ENCODE measurements at regions not wholly inside any gene's neighbourhood (a gene's known extent, or its start where the extent isn't known, plus 50 kb on each side); places are given as distances from the start of the nearest gene placed in this dataset.
"Not testable (repeated sequence)": the region's sequence is repeated elsewhere in the genome, so short reads cannot be mapped to it uniquely, and the experiment has no call there.

DNA sequence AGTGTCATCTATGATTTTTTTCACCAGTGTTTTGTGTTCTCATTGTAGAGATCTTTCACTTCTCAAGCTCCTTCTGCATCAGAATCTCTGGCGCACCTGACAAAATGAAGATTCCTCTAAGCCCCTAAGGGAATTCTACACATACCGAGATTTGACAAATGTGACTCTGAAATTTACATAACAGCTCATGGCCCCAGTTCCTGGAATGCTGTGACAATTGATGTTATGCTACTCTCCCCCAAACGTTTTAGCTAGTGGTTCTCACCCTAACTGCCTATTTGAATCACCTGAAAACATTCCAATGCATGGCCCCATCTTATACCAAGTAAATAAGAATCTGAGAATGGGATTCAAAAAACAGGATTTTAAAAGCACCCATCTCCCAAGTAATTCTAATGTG lies 162.1 kb upstream of the FKBP1C start:
- intact Hi-C loops (cut with DNase I): no loop called here
- Histone ChIP-seq H3K4me3 (no peak overlapping the region), H3K27me3 (no peaks in the 10 kb centered on the region), H3K9me3 (no peaks in the 10 kb centered on the region), H3K4me1 (no peaks in the 10 kb centered on the region), H3K27ac (no peak overlapping the region), H3K36me3 (no peaks in the 10 kb centered on the region)
- FAIRE-seq (no peak), ATAC-seq (no peak), DNase-seq (no peak)
- TF ChIP-seq, protein P1, sequence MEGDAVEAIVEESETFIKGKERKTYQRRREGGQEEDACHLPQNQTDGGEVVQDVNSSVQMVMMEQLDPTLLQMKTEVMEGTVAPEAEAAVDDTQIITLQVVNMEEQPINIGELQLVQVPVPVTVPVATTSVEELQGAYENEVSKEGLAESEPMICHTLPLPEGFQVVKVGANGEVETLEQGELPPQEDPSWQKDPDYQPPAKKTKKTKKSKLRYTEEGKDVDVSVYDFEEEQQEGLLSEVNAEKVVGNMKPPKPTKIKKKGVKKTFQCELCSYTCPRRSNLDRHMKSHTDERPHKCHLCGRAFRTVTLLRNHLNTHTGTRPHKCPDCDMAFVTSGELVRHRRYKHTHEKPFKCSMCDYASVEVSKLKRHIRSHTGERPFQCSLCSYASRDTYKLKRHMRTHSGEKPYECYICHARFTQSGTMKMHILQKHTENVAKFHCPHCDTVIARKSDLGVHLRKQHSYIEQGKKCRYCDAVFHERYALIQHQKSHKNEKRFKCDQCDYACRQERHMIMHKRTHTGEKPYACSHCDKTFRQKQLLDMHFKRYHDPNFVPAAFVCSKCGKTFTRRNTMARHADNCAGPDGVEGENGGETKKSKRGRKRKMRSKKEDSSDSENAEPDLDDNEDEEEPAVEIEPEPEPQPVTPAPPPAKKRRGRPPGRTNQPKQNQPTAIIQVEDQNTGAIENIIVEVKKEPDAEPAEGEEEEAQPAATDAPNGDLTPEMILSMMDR (IDR thresholded peaks at IDR 0.05): no peak
- WGBS, 2 donors: 62 to 64% methylated on average over 3 of the region's 3 CpGs

- H3K4me1 ChIP-seq; H3K9me3 ChIP-seq; DNase-seq; H3K36me3 ChIP-seq; ATAC-seq; H3K27me3 ChIP-seq; FAIRE-seq; H3K4me3 ChIP-seq; intact Hi-C loops (cut with DNase I); H3K27ac ChIP-seq: not testable (repeated sequence)
- WGBS, 2 donors: 73 to 81% methylated on average over 9 of the region's 9 CpGs
These were observed 158.1 kb upstream of the FKBP1C start for GRCh38 chr6:63053206-63053605.

- Histone ChIP-seq H3K36me3 (no peaks in the 10 kb centered on the region), H3K27me3 (no peaks in the 10 kb centered on the region), H3K27ac (no peak overlapping the region), H3K4me1 (no peaks in the 10 kb centered on the region), H3K4me3 (no peak overlapping the region), H3K9me3 (no peaks in the 10 kb centered on the region)
- FAIRE-seq (no peak), DNase-seq (no peak), ATAC-seq (no peak)
- intact Hi-C loops (cut with DNase I): no loop called here
- 58 to 72% methylated on average over 2 of the region's 2 CpGs for WGBS, 2 donors
- TF ChIP-seq, protein P1 (IDR thresholded peaks at IDR 0.05): no peak
These were observed 152.7 kb upstream of the FKBP1C start for GRCh38 chr6:63058601-63059000.

- no peak for DNase-seq
These were observed 147.5 kb upstream of the FKBP1C start for GRCh38 chr6:63063631-63064271.

DNA sequence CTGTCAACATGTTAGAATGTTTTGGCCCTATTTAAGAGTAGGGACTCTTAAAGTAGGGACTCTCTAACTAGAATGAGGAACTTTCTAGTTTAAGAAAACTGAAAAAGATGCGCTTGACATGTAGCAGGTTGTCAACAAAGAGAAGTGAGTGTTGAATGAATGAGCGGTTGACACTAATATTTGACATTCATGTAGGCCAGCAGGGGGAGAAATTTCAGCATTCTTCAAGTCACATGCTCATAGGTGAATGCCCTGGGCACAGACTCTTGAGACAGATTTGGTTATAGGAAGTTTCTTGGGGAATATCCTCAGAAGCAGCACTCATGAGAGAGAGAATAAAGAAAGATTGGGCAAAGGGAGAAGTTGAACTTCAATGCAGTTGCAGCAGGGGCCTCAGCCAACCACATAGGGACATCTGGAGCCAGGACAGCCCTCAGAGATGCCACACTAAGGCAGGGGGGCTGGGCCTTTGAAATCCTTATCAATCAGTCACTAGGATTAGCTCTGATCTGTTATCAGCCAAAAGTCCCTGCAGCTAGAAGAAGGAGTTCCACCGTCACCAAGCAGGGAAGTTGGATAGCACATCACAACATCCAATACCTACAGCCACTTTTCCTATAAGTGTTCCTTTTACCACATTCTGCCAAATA lies 145.1 kb upstream of the FKBP1C start:
- Histone ChIP-seq H3K4me3 (no peak overlapping the region), H3K27ac (no peak overlapping the region), H3K27me3 (no peaks in the 10 kb centered on the region), H3K36me3 (no peaks in the 10 kb centered on the region), H3K9me3 (no peaks in the 10 kb centered on the region), H3K4me1 (no peaks in the 10 kb centered on the region)
- TF ChIP-seq, protein P1 (IDR thresholded peaks at IDR 0.05): no peak
- DNase-seq (no peak), FAIRE-seq (no peak), ATAC-seq (no peak)
- intact Hi-C loops (cut with DNase I): no loop called here
- WGBS, 2 donors: 47 to 52% methylated on average over 3 of the region's 3 CpGs

More at GRCh38 chr6:63063631-63064271, 147.5 kb upstream of the FKBP1C start:
- Histone ChIP-seq H3K27ac (no peak overlapping the region), H3K36me3 (no peaks in the 10 kb centered on the region), H3K9me3 (no peaks in the 10 kb centered on the region), H3K27me3 (no peaks in the 10 kb centered on the region), H3K4me1 (no peaks in the 10 kb centered on the region), H3K4me3 (no peak overlapping the region)
- WGBS, 2 donors: 72 to 75% methylated on average over 3 of the region's 3 CpGs
- FAIRE-seq (no peak), ATAC-seq (no peak)
- TF ChIP-seq, protein P1 (IDR thresholded peaks at IDR 0.05): no peak
- intact Hi-C loops (cut with DNase I): no loop called here

Measured in pancreas (tissue), 10 donors.